Gastroesophageal sphincter (tissue), 3 donors: ENCODE measurements at regions not wholly inside any gene's neighbourhood (a gene's known extent, or its start where the extent isn't known, plus 50 kb on each side); places are given as distances from the start of the nearest gene placed in this dataset.

ENCODE experiments used
- EP300 ChIP-seq: sonication (generic); formaldehyde crosslinking; IDR thresholded peaks from one replicate; pipeline ENCODE4 v1.6.1; 2017; ENCODE audit warnings: antibody characterized with exemption, mild to moderate bottlenecking
- POLR2A ChIP-seq, 2 donors: fragments of 450-650 bp; IDR thresholded peaks; one replicate each; pipeline ENCODE4 v1.6.1; 2017; ENCODE audit warnings: antibody characterized with exemption in 2 of 2, mild to moderate bottlenecking in 2 of 2, moderate library complexity in 1 of 2
- TF ChIP-seq, protein P1 (sequence below), 4 experiments: fragments of 200-600 bp in 2 of 4; fragments of 450-650 bp in 2 of 4; sonication (generic) in 1 of 4; IDR thresholded peaks; one replicate each; pipeline ENCODE4 v1.5.1; 2017 to 2019; ENCODE audit warnings: antibody characterized with exemption in 4 of 4, mild to moderate bottlenecking in 2 of 4, moderate library complexity in 2 of 4

DNA sequence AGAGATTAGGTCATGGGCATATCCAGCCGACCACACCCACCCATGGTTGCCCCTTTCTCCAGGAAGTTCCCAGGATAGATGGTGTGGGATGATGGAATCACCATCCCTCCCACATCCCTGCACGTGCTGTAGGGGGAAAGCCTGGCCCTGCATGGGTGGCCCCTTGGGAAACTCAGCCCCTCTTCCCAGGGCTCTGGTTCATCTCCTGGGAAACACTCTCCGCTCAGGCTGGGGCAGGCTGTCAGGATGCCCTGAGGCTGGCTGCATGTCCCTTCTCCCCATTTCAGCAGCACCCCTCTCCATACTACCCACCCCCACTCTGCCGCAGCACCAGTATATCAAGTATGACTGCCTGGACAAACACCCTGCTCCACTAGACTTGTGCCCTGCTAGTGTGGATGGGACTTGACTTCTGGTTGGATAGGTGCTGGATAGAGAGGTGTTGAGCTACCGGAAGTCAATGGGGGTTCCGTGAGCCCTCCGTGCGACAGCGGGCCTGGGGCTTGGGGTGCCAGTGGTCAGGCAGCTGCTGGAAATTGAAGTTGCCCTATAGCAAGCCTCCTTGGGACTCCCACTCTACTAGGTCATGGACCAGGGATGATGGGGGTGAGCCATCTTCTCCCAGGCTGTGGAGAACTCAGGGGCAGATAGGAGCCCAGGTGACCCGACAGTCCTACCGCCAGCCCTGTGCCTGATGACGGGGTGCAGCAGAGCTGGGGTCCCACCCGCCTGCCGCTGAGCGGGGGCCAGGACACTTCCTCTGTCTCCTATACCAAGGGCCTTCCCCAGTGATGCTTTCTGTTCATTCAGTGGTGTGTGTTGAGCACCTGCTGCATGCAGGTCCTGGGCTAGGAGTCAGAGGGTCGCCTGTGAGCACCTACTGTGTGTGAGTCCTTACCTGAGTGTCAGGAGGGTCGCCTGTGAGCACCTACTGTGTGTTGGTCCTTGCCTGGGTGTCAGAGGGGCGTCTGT, 69.4 kb upstream of the COL5A1 start:
- no peak for TF ChIP-seq POLR2A (IDR thresholded peaks at IDR 0.05)
- TF ChIP-seq, protein P1, sequence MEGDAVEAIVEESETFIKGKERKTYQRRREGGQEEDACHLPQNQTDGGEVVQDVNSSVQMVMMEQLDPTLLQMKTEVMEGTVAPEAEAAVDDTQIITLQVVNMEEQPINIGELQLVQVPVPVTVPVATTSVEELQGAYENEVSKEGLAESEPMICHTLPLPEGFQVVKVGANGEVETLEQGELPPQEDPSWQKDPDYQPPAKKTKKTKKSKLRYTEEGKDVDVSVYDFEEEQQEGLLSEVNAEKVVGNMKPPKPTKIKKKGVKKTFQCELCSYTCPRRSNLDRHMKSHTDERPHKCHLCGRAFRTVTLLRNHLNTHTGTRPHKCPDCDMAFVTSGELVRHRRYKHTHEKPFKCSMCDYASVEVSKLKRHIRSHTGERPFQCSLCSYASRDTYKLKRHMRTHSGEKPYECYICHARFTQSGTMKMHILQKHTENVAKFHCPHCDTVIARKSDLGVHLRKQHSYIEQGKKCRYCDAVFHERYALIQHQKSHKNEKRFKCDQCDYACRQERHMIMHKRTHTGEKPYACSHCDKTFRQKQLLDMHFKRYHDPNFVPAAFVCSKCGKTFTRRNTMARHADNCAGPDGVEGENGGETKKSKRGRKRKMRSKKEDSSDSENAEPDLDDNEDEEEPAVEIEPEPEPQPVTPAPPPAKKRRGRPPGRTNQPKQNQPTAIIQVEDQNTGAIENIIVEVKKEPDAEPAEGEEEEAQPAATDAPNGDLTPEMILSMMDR (IDR thresholded peaks at IDR 0.05): no peak
- no peak for TF ChIP-seq EP300
